ENCODE measurements at regions not wholly inside any gene's neighbourhood (a gene's known extent, or its start where the extent isn't known, plus 50 kb on each side); places are given as distances from the start of the nearest gene placed in this dataset.

DNA sequence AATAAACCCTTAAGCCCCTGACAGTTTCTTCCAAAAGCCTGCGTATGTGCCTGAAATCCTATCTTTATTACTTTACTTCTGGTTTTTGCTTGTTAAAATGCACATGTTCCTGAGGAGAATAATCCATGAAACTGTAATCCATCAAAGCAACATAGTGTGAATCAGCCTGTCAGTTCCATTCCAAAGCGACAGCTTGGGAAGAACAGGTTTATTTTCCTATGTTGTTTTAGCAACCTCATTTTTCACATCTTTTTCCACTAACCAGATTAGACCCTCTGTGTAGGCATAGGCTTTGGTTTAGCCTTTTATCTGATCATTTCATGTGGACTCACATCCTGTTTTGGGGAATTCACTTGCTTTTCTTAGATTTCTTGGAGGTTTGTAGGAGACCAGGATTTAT lies 988.0 kb downstream of the SQOR start:
- no peaks in the 10 kb centered on the region for H3K4me1 ChIP-seq (ENCODE audit: low read depth)
- DNase-seq (no peak), ATAC-seq (no peak)
- no peaks in the 10 kb centered on the region for H3K36me3 ChIP-seq (ENCODE audit: low read depth)
- H3K9me3 ChIP-seq = peaks cover 10% of the 10 kb centered on the region
- no peak overlapping the region for H3K4me3 ChIP-seq
- intact Hi-C loops (cut with DNase I, micrococcal nuclease) = no loop called here
- TF ChIP-seq, protein P1, sequence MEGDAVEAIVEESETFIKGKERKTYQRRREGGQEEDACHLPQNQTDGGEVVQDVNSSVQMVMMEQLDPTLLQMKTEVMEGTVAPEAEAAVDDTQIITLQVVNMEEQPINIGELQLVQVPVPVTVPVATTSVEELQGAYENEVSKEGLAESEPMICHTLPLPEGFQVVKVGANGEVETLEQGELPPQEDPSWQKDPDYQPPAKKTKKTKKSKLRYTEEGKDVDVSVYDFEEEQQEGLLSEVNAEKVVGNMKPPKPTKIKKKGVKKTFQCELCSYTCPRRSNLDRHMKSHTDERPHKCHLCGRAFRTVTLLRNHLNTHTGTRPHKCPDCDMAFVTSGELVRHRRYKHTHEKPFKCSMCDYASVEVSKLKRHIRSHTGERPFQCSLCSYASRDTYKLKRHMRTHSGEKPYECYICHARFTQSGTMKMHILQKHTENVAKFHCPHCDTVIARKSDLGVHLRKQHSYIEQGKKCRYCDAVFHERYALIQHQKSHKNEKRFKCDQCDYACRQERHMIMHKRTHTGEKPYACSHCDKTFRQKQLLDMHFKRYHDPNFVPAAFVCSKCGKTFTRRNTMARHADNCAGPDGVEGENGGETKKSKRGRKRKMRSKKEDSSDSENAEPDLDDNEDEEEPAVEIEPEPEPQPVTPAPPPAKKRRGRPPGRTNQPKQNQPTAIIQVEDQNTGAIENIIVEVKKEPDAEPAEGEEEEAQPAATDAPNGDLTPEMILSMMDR (IDR thresholded peaks at IDR 0.05) = no peak

DNA sequence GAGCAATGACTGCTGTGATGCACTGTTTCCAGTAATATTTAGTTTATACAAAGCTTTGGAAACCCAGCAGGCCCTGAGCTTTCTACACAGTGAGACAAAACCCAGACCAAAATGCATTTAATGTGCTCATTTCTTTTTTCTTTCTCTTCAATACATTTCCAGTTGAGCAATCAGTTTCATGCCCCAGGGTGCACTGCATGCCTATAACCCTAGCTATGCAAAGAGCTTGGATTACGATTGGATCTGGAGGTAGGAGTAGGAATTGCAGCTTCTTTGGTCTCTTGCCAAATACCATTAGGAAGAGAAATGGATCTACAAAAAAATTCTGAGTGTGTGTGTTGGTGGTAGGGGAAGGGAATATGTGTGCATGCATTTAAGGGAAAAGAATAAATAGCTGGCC lies 1001.4 kb downstream of the SQOR start:
- Histone ChIP-seq H3K4me3 (no peak overlapping the region), H3K4me1 (ENCODE audit: low read depth) (no peaks in the 10 kb centered on the region), H3K36me3 (ENCODE audit: low read depth) (no peaks in the 10 kb centered on the region), H3K9me3 (no peaks in the 10 kb centered on the region)
- TF ChIP-seq, protein P1 (IDR thresholded peaks at IDR 0.05) = no peak
- no peak for DNase-seq
- intact Hi-C loops (cut with DNase I, micrococcal nuclease) = no loop called here
- ATAC-seq = no peak

DNA sequence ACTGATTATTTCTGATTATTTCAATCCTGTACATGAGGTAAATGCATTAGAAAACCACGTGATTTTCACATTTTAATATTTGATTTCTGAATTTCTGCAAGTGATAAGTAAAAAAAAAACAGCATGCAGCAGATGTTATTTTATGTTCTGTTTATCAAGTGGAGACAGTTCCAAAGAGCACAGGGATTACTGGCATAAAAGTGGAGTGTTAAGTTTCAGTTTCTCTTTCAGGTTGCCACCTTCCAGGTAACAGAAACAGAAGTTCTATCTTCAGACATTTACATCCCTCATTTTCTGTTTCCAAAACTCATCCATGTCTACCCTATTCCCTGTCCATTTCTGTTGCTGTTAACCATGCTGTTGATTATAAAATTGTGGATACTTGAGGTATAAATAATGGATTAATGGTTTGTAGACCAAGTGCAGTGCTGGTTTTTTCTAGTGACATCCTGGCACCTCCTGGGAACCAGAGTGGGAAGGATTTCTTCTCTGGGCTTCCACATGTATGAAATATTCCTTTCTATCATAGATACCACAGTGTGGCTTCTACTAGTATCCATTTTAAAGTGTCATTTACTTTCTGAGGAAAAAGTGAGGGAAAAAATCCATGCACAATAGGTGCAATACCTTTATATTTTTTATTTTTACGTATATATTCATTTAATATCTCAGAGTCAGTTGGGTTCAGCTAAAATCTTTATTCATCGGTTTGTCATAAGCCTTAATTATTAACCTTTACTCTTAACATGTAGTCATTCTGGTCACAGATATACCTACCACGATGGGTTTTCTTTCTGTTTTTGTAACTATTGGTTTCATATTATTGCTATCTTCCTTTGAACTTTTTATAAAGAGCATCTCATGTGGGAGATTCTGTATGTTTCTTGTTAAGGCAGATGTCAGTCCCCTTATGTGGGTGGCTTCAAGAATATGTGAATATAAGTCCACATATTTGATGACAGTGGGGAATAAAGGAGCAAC lies 1010.0 kb downstream of the SQOR start:
- Histone ChIP-seq H3K9me3 (no peaks in the 10 kb centered on the region), H3K4me3 (no peak overlapping the region), H3K4me1 (ENCODE audit: low read depth) (peaks cover 10% of the 10 kb centered on the region), H3K36me3 (ENCODE audit: low read depth) (no peaks in the 10 kb centered on the region)
- ATAC-seq = peak; percentile 88
- no peak for DNase-seq
- intact Hi-C loops (cut with DNase I, micrococcal nuclease) = no loop called here
- TF ChIP-seq, protein P1 (IDR thresholded peaks at IDR 0.05) = no peak

DNA sequence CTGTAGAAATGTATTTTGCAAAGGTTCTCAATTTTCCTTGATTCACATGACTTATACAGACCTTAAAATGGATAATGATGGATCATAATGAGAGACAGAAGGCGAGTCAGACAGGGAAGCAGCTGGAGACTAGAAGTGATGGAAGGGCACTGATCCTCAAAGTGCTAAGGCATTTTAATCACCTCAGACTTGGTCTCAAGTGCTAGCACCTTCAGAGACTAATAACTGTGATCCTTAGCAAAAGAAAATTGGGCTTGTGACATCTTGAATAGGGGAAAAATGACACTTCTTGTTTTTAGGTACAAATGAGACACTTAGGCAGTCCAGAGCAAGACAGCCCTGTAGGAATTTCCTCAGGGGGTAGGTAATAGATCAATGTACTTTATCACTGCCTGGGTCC lies 1011.7 kb downstream of the SQOR start:
- Histone ChIP-seq H3K9me3 (no peaks in the 10 kb centered on the region), H3K36me3 (ENCODE audit: low read depth) (no peaks in the 10 kb centered on the region), H3K4me3 (no peak overlapping the region), H3K4me1 (ENCODE audit: low read depth) (peaks cover 10% of the 10 kb centered on the region)
- TF ChIP-seq, protein P1 (IDR thresholded peaks at IDR 0.05) = no peak
- ATAC-seq (no peak), DNase-seq (no peak)
- intact Hi-C loops (cut with DNase I, micrococcal nuclease) = no loop called here

DNA sequence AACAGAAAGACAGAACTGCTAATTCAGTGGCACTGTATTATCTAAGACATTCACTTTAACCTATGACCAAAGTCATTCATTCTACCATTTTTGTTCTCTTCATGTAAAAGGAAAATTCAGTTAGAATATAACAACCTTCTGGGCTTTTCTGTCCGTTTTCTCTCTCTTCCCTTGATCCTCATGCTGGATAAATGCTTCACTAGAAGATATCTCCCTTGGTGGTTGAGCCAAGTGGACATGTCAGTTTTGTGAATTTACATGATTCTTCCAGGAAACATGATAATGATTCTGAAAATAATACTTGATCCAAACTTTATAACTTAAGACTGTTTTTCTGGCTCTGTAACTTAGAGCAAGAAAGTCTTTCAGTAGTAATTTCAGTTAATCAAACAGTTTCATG lies 1012.2 kb downstream of the SQOR start:
- Histone ChIP-seq H3K9me3 (no peaks in the 10 kb centered on the region), H3K4me1 (ENCODE audit: low read depth) (peaks cover 10% of the 10 kb centered on the region), H3K4me3 (no peak overlapping the region), H3K36me3 (ENCODE audit: low read depth) (no peaks in the 10 kb centered on the region)
- ATAC-seq (no peak), DNase-seq (no peak)
- intact Hi-C loops (cut with DNase I, micrococcal nuclease) = no loop called here
- TF ChIP-seq, protein P1 (IDR thresholded peaks at IDR 0.05) = no peak
